Mammary epithelial cell (primary cell): ENCODE measurements at regions not wholly inside any gene's neighbourhood (a gene's known extent, or its start where the extent isn't known, plus 50 kb on each side); places are given as distances from the start of the nearest gene placed in this dataset.

ENCODE experiments used
- CTCF ChIP-seq, 2 donors: IDR thresholded peaks in 1 of 2; conservative IDR thresholded peaks in 1 of 2; 2 replicates each; pipeline ENCODE4 v1.5.1; 2011 to 2012; ENCODE audit warnings: inconsistent platforms in 2 of 2, low read length in 2 of 2, mild to moderate bottlenecking in 2 of 2, control low read depth in 1 of 2, low read depth in 1 of 2; ENCODE audit not compliant: insufficient read depth in 1 of 2; ENCODE audit errors: extremely low read depth in 1 of 2
- EZH2 ChIP-seq: IDR thresholded peaks from 2 replicates; pipeline ENCODE4 v1.6.1; 2012; ENCODE audit warnings: low read length, inconsistent platforms, borderline replicate concordance

GRCh38 chr12:85523197-85523596 is 243.2 kb downstream of the ALX1 start:
- no peak for TF ChIP-seq CTCF (conservative IDR thresholded peaks at IDR 0.05 in 1 of 2, IDR thresholded peaks at IDR 0.05 in 1 of 2; ENCODE audit: extremely low read depth in 1 of 2, insufficient read depth in 1 of 2, low read depth in 1 of 2, low read length in 2 of 2)
- no peak for TF ChIP-seq EZH2
